ENCODE measurements at regions not wholly inside any gene's neighbourhood (a gene's known extent, or its start where the extent isn't known, plus 50 kb on each side); places are given as distances from the start of the nearest gene placed in this dataset.
"Not testable (repeated sequence)": the region's sequence is repeated elsewhere in the genome, so short reads cannot be mapped to it uniquely, and the experiment has no call there.

- peak; percentile 50 for DNase-seq (ENCODE audit: extremely low read depth, low read depth, low spot score)
Measured at GRCh38 chr5:174532455-174533453, 191.6 kb upstream of the MSX2 start.

GRCh38 chr5:174533751-174534241 is 190.6 kb upstream of the MSX2 start:
- DNase-seq (ENCODE audit: extremely low read depth, low read depth, low spot score), result no peak

GRCh38 chr5:174535669-174536068 is 188.7 kb upstream of the MSX2 start:
- no peak for DNase-seq (ENCODE audit: extremely low read depth, low read depth, low spot score)

- not testable (repeated sequence) for DNase-seq (ENCODE audit: extremely low read depth, low read depth, low spot score)
Measured at GRCh38 chr5:174539823-174540222, 184.6 kb upstream of the MSX2 start.

- no peak for DNase-seq (ENCODE audit: extremely low read depth, low read depth, low spot score)
Measured at GRCh38 chr5:174542037-174542436, 182.3 kb upstream of the MSX2 start.

- DNase-seq (ENCODE audit: extremely low read depth, low read depth, low spot score), result no peak
Measured at GRCh38 chr5:174542471-174542870, 181.9 kb upstream of the MSX2 start.

GRCh38 chr5:174545926-174546325 is 178.5 kb upstream of the MSX2 start:
- DNase-seq (ENCODE audit: extremely low read depth, low read depth, low spot score), result no peak

GRCh38 chr5:174547814-174548213 is 176.6 kb upstream of the MSX2 start:
- DNase-seq (ENCODE audit: extremely low read depth, low read depth, low spot score), result no peak

GRCh38 chr5:174549254-174549653 is 175.1 kb upstream of the MSX2 start:
- no peak for DNase-seq (ENCODE audit: extremely low read depth, low read depth, low spot score)

- no peak for DNase-seq (ENCODE audit: extremely low read depth, low read depth, low spot score)
Measured at GRCh38 chr5:174550026-174550425, 174.4 kb upstream of the MSX2 start.

- DNase-seq (ENCODE audit: extremely low read depth, low read depth, low spot score), result no peak
Measured at GRCh38 chr5:174552428-174552827, 172.0 kb upstream of the MSX2 start.

GRCh38 chr5:174553556-174553955 is 170.8 kb upstream of the MSX2 start:
- no peak for DNase-seq (ENCODE audit: extremely low read depth, low read depth, low spot score)

GRCh38 chr5:174555726-174556125 is 168.7 kb upstream of the MSX2 start:
- no peak for DNase-seq (ENCODE audit: extremely low read depth, low read depth, low spot score)

- no peak for DNase-seq (ENCODE audit: extremely low read depth, low read depth, low spot score)
Measured at GRCh38 chr5:174556756-174557155, 167.6 kb upstream of the MSX2 start.

GRCh38 chr5:174558190-174558589 is 166.2 kb upstream of the MSX2 start:
- no peak for DNase-seq (ENCODE audit: extremely low read depth, low read depth, low spot score)

- DNase-seq (ENCODE audit: extremely low read depth, low read depth, low spot score), result no peak
Measured at GRCh38 chr5:174559141-174559540, 165.2 kb upstream of the MSX2 start.

- no peak for DNase-seq (ENCODE audit: extremely low read depth, low read depth, low spot score)
Measured at GRCh38 chr5:174559566-174560090, 164.8 kb upstream of the MSX2 start.

GRCh38 chr5:174560861-174561260 is 163.5 kb upstream of the MSX2 start:
- DNase-seq (ENCODE audit: extremely low read depth, low read depth, low spot score), result no peak

- DNase-seq (ENCODE audit: extremely low read depth, low read depth, low spot score), result not testable (repeated sequence)
Measured at GRCh38 chr5:174563040-174563439, 161.3 kb upstream of the MSX2 start.

- DNase-seq (ENCODE audit: extremely low read depth, low read depth, low spot score), result no peak
Measured at GRCh38 chr5:174563899-174564298, 160.5 kb upstream of the MSX2 start.

- DNase-seq (ENCODE audit: extremely low read depth, low read depth, low spot score), result no peak
Measured at GRCh38 chr5:174567506-174568141, 156.8 kb upstream of the MSX2 start.

GRCh38 chr5:174570662-174571061 is 153.7 kb upstream of the MSX2 start:
- no peak for DNase-seq (ENCODE audit: extremely low read depth, low read depth, low spot score)
